ENCODE measurements at regions not wholly inside any gene's neighbourhood (a gene's known extent, or its start where the extent isn't known, plus 50 kb on each side); places are given as distances from the start of the nearest gene placed in this dataset.

GRCh38 chr18:24928301-24928878, 423.6 kb downstream of the ZNF521 start:
- no peak for DNase-seq (ENCODE audit: low read depth)
- TF ChIP-seq CTCF (conservative IDR thresholded peaks at IDR 0.05; ENCODE audit: control insufficient read depth, insufficient read depth, low read depth, low read length): no peak

GRCh38 chr18:24930478-24930877, 421.5 kb downstream of the ZNF521 start:
- no peak for TF ChIP-seq CTCF (conservative IDR thresholded peaks at IDR 0.05; ENCODE audit: control insufficient read depth, insufficient read depth, low read depth, low read length)
- no peak for DNase-seq (ENCODE audit: low read depth)
- no peak overlapping the region for H3K4me3 ChIP-seq (ENCODE audit: control insufficient read depth, low read depth, low read length)

More at GRCh38 chr18:24928301-24928878, 423.6 kb downstream of the ZNF521 start:
- H3K4me3 ChIP-seq (ENCODE audit: control insufficient read depth, low read depth, low read length): no peak overlapping the region

GRCh38 chr18:24930971-24931370, 421.0 kb downstream of the ZNF521 start:
- no peak for DNase-seq (ENCODE audit: low read depth)
- no peak for TF ChIP-seq CTCF (conservative IDR thresholded peaks at IDR 0.05; ENCODE audit: control insufficient read depth, insufficient read depth, low read depth, low read length)

GRCh38 chr18:24933345-24933744, 418.6 kb downstream of the ZNF521 start:
- TF ChIP-seq CTCF (conservative IDR thresholded peaks at IDR 0.05; ENCODE audit: control insufficient read depth, insufficient read depth, low read depth, low read length): no peak
- no peak overlapping the region for H3K4me3 ChIP-seq (ENCODE audit: control insufficient read depth, low read depth, low read length)
- no peak for DNase-seq (ENCODE audit: low read depth)

More at GRCh38 chr18:24930971-24931370, 421.0 kb downstream of the ZNF521 start:
- H3K4me3 ChIP-seq (ENCODE audit: control insufficient read depth, low read depth, low read length): no peak overlapping the region

GRCh38 chr18:24934258-24934932, 417.6 kb downstream of the ZNF521 start:
- no peak for TF ChIP-seq CTCF (conservative IDR thresholded peaks at IDR 0.05; ENCODE audit: control insufficient read depth, insufficient read depth, low read depth, low read length)
- no peak overlapping the region for H3K4me3 ChIP-seq (ENCODE audit: control insufficient read depth, low read depth, low read length)
- no peak for DNase-seq (ENCODE audit: low read depth)

- DNase-seq (ENCODE audit: low read depth): no peak
- H3K4me3 ChIP-seq (ENCODE audit: control insufficient read depth, low read depth, low read length): no peak overlapping the region
- TF ChIP-seq CTCF (conservative IDR thresholded peaks at IDR 0.05; ENCODE audit: control insufficient read depth, insufficient read depth, low read depth, low read length): no peak
Observed at GRCh38 chr18:24935008-24935407, 417.0 kb downstream of the ZNF521 start.

All from fibroblast of mammary gland (primary cell).